ENCODE measurements at regions not wholly inside any gene's neighbourhood (a gene's known extent, or its start where the extent isn't known, plus 50 kb on each side); places are given as distances from the start of the nearest gene placed in this dataset.

DNA sequence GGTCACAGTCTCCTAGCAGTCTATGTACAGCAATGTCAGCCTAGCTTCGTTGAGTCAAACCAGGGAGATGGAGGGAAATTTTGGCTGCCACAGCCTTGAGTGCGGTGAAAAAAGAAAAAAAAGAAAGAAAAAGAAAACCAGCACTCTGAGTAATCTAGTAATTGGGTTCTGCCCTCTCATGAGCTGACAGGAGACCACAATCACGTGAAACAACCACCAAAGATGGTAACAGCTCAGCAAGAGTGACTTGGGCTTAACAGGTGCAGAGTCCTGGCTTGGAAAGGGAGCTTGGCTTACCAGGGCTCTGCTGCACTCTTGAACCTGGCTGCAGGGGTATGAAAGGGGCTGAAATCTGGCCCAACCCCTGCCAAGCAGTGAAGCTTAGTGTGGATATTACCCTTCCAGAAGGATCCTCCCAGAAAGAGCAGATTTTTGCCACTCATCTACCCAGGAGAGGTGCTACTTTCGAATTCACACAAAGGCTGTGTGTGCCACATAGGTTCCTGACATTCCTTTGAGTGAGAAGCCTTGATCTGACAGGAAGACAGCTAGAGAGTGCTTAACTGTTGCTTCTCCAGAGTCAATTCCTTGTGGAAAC is 350.3 kb downstream of the PTTG2 start:
- intact Hi-C loops (cut with micrococcal nuclease): loop anchor here (1.0 to 10.0 kb wide), 5 partner anchors 9 to 626 kb away; partner anchors contain the start of gene TBC1D1

DNA sequence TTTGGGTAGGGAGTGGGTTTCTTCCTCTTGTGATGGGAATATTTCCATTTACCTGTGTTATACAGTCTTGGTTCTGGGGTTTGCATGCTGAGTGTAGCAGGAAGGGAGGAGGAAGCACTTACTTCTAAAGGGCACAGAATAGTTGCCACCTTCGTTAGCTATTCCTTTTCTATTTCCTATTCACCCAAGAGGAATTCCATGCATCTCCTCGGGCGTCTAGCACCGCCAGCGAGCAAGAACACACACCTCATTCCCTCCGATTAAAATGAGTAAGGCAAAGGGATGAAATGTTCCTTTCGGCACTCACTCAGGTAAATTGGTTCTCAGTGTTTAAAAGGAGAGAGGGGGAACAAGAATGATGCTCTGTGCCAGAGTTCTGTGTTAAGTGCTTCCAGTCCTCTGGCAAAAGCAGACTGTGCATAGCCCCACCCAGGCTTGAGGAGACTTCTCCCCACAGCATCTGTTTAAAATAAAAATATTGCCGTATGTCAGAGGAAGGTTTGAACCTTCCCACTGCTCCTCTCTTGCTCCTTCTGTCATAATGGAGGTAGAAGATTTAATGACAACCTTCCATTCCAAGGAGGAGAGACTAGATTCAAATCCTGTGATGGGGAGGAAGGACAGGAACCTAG is 351.4 kb downstream of the PTTG2 start:
- intact Hi-C loops (cut with micrococcal nuclease): loop anchor here (2.0 to 10.0 kb wide), 3 partner anchors 213 to 627 kb away; partner anchors contain the start of gene TBC1D1

DNA sequence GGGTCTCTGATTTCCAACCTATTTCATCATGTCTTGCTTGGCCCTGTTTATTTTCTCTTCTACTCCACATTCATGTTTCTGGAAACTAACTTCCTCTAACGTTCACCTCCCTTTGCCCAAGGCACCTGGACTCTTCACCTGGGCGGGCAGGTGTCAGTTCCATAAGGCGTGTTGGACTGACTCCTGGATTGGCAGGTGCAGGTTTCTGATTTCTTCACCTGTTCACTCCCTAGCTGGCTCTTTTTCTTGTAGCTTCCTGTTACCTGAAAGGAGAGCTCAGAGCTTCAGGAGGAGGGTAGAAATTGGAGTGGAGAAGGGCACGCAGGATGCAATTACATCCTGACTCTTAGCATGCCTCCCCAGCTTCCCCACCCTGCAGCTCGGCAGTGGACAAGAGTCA is 350.8 kb upstream of the KLF3 start:
- intact Hi-C loops (cut with micrococcal nuclease): loop anchor here (10.0 kb wide), 1 partner anchor 418 kb away; the partner anchor contains the start of gene TBC1D1

DNA sequence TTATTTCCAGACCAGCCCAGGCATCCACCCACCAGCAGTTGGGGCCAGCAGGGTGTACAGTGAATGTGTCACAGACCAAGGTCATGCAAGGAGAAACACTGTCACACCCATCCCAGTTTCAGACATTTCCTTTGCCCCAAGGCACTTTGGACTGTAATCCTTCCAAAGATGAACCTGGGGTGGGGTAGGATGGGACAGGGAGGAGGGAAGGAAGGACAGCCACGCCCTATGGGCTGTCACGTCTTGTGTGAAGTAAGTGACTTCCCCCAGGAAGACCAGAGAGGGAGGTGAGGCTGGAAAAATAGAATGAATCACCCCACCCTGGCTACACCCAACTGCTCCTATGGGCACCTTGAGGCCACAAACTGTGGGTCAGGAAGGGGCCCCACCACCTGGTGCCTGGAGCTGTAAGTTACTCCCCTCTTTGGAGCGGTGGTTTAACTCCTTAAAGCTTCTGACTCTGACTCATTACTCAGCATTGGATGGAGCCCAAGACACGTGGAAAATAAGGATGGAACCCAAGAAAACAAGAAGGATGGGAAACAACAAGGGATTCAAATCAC is 349.9 kb upstream of the KLF3 start:
- intact Hi-C loops (cut with micrococcal nuclease): loop anchor here (10.0 kb wide), 1 partner anchor 419 kb away; the partner anchor contains the start of gene TBC1D1

DNA sequence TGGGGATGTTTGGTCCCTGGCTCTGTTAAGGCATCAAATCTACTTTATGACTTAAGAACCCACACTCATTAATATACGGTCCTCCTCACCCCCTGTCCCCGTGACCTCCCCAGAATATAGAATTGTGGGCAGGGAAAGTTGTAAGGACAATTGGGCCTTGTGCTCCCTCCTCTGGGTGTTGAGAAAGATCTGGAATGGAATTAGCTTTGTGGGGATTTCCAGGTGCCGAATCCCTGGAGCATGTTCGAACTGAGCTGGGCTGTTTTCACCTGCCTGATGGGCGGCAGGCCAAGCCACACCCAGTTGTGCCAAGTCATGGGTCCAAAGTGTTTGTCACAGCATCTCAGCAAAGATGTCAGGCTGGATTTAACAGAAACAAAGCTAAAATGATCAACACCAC is 349.3 kb upstream of the KLF3 start:
- intact Hi-C loops (cut with micrococcal nuclease): loop anchor here (5.0 to 10.0 kb wide), 2 partner anchors 193 to 420 kb away; partner anchors contain the start of gene TBC1D1

DNA sequence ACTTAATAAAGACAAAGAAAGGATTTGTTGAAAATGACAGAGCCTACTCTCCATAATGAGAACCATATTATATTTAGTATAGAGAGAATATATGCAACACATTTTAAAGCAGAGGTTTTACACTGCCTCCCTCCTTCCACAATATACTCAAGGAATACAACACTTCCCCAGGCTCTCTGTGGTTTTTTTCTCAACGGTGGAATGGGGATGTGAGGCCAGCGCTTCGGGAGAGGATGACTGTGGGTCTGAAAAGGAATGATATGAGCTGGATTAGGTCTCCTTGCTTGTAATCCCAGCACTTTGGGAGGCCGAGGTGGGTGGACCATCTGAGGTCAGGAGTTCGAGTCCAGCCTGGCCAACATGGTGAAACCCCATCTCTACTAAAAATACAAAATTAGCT is 348.7 kb upstream of the KLF3 start:
- intact Hi-C loops (cut with micrococcal nuclease): loop anchor here (5.0 to 10.0 kb wide), 2 partner anchors 192 to 420 kb away; partner anchors contain the start of gene TBC1D1

DNA sequence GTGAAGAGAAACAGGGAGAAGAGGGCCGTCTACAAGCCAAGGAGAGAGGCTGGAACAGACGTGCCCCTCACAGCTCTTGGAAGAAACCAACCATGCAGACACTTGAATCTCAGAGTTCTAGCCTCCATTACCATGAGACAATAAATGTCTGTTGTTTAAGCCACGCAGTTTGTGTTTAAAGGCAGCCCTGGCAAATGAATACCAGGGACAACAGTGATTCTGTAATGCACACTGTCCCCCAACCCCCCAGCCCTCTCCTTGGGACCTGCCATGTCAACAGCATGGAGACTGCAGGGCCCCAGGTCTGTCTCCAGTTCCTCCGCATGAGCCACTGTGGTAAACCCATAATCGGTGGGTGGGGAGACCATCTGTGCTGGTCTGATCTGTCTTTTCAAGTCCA is 348.0 kb upstream of the KLF3 start:
- intact Hi-C loops (cut with micrococcal nuclease): loop anchor here (5.0 to 10.0 kb wide), 2 partner anchors 191 to 421 kb away; partner anchors contain the start of gene TBC1D1

DNA sequence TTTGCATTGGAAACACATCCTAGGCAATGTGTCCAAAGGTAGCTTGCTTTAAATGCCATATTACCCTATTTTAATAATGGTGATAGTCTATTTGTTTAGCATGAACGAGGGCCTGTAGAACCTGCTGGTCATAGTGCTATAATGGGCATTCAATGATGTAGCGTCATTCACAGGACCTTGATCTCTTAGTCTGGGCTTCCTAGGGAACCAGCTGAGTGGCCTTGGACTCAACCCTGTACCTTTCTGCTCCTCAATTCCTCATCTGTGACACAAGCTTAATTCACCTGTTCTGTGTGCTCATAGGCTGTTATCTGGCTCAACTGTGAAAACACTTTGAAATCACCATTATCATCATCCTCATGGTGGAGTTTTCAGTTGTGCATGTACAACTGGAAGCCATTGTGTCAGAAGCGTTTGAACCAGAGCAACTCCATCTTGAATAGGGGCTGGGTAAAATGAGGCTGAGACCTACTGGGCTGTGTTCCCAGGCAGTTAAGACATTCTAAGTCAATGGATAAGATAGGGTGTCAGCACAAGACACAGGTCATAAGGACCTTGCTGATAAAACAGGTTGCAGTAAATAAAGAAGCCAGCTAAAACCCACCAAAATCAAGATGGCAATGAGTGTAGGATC is 346.8 kb upstream of the KLF3 start:
- intact Hi-C loops (cut with micrococcal nuclease): loop anchor here (5.0 to 10.0 kb wide), 2 partner anchors 190 to 422 kb away; partner anchors contain the start of gene TBC1D1

DNA sequence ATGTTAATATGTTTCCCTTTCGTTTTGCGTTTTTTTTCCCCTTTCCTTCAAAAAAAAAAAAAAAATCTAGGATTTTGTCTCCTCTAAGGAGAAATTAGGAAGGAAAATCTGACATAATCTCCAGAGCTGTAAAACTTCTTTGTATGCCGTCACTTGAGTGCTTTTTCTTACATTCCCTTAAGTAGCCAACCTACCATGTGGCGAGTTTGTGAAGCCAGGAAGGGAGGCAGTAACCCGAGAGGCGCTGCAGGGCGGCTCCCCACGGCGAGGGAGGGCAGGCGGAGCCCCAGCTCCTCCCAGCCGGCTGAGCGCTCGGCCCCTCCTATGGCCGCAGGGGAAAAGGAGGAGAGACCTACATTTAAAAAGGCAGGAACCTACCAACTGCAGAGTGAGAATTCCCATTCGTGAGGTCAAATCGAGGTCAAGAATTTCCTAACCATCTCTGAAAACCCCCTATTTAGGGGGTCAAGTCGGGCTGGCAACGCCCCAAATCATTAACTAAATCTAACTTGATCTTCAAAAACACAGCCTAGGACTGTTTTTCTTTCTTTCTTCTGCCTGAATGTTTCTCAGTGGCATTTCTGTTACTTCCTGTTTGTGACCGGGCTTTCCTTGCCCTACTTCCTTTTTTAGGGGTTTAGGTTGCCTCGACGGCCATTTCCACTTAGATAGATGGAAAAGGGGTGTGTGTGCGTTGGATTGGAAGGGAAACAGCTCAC is 345.1 kb upstream of the KLF3 start:
- intact Hi-C loops (cut with micrococcal nuclease): loop anchor here (1.0 to 10.0 kb wide), 6 partner anchors 9 to 424 kb away; partner anchors contain the start of gene TBC1D1

DNA sequence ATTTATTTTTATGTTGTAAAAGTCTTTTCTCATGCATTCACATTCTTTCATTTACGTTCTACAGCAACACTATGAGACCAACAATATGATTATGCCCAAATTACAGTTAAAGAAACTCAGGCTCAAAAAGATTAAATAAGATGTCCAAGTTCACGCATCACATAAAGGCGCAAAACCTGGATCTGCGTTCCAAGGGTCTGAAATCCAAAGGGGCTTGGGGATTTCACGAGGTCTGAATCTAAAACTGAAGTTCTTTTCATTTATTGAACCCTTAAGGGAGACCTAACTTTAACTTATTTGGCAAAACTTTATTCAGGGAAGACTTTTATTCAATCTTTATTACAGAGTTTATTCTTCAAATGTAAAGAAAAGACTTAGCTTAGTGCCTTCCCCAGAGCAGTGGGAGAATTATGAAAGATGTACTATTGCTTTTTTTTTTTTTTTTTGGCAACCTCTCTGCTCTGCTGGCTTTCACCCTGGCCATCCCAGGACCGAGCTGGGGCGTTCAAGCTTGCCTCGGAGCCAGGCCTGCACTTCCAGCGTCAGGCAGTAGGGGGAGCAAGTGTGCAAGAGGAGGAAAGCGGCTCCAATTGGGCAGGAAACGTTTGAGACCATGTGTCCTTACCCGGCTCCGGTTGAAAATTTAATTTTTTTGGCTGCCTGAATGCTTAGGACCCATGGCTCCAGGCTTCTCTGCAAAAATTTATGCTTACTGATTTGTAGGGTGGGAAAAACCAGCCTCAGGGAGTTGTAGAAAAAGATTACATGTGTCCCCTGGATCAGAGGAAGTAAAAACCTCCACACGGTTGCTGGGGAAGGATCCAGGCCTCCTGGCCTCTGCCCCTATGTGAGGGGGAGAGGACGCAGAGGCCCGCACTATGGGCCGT is 344.3 kb upstream of the KLF3 start:
- intact Hi-C loops (cut with micrococcal nuclease): loop anchor here (1.0 to 10.0 kb wide), 8 partner anchors 9 to 425 kb away; partner anchors contain the start of gene TBC1D1

DNA sequence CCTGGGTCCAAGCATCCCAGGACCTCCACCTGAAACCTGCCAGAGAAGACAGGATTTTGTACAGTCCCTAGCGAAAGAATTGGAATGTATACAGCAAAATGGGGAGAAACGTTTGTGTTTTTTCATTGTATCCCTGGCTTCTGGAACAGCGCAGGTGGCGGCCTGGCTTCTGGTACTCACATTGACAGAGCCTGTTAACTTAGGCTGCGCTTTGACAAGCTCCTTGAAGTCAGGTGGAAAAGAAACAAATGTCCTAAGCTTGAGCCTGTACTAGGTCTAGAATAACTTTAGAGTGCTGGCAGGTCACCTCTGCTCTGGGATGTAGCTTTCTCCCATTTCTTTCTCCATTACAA is 343.7 kb upstream of the KLF3 start:
- intact Hi-C loops (cut with micrococcal nuclease): loop anchor here (1.0 kb wide), 2 partner anchors 141 to 411 kb away; no protein-coding TSS in a partner anchor

DNA sequence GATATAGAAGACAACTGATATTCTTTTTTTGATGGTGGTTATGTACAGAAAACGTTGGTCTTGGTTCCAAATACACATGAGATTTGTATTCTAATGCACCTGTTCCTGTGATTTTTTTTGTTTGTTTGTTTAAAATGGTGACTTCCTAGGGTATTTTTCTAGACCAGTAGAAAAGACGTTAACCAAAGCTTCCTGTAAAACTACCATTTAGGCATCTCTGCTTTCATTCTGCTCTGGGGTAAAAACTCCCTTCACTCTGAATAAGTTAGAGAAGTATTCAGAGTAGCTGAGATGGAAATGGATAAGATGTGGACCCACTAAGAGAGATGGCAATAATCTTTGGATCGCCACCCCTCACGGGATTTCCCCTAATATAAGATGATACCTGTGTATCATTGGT is 343.2 kb upstream of the KLF3 start:
- intact Hi-C loops (cut with micrococcal nuclease): loop anchor here (1.0 kb wide), 2 partner anchors 142 to 410 kb away; no protein-coding TSS in a partner anchor

DNA sequence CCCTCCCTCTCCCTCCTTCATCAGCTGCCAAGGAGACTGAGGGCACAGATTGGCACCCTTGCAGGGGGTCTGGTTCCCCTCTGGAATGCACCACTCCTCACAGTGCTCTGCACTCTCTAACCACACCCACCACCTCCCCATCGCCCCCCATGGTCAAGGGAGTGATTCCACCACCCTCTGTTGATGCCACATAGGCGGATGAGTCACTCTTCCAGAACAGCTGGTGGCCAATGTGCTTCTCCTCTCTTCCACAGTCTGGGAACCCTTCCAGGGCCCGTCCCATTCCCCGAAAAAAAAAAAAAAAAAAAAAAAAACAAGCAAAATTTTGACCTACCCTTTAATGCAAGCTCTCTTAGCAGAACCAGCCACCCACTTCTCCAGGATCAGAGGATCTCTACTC is 341.3 kb upstream of the KLF3 start:
- intact Hi-C loops (cut with micrococcal nuclease): no loop called here

DNA sequence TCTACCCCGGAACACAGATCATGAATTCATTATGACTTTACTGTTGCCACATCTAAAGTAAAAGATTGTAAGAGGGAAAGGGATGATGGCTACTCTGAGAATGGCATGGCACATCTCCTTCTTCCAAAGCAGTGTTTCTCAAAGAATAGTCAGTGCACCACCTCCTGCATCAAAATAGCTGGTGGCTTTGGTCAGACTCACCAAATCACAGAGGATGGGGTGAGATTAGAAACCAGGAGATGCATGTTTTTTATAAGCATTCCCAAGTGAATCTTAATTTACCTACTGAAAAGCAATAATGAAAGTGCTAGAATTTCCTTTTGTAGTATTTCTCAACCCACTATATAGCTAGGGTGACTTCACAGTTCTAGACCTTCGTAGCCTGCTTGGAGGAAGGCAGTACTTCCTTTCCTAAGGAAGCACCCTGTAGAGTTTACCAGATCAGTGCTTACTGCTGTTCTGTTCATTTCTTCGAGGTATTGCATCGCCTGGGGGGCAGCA is 340.8 kb upstream of the KLF3 start:
- intact Hi-C loops (cut with micrococcal nuclease): no loop called here

DNA sequence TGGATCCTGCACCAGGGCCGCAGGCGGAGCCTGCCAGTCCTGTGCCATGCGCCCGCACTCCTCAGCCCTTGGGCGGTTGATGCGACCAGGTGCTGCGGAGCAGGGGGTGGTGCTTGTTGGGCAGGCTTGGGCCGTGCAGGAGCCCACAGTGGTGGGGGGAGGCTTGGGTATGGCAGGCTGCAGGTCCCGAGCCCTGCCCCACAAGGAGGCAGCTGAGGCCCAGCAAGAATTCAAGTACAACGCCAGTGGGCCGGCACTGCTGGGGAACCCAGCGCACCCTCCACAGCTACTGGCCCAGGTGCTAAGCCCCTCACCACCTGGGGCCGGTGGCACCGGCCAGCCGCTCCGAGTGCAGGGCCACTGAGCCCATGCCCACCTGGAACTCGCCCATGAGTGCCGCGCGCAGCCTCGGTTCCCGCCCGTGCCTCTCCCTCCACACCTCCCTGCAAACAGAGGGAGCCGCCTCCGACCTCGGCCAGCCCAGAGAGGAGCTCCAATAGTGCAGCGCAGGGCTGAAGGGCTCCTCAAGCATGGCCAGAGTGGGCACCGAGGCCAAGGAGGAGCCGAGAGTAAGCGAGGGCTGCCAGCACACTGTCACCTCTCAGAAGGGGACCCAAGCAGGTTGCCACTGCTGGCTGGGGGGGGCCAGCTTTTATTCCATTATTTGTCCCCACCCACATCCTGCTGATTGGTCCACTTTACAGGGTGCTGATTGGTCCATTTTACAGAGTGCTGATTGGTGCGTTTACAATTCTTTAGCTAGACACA is 339.0 kb upstream of the KLF3 start:
- intact Hi-C loops (cut with micrococcal nuclease): no loop called here

DNA sequence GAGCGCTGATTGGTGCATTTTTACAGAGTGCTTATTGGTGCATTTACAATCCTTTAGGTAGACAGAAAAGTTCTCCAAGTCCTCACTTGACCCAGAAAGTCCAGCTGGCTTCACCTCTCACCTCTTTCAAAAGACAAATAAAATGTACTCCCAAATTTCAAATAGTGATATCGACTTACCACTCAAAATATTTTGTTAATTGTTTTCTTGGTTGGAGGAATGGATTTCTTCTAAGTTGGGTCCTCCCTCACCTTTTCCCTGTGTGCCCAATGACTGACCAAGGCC is 338.4 kb upstream of the KLF3 start:
- intact Hi-C loops (cut with micrococcal nuclease): no loop called here

DNA sequence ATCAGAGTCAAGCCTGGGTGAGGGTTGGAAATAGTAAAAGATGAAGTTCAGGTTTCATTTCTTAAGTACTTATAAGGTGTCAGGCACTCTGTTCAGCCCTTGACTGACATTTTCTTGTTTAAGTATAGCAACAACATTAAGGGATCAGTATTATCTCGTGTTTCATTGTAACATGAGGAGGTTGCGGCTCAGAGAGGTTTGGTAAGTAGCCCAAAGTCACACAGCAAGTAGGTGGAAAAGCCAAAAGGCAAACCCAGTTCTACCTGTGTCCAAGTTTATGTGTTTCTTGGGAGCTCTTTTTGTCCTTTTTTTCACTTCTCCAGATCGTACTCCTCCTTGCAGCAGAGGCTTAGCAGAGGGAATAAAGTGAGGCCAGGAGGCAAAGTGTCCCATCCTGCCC is 337.5 kb upstream of the KLF3 start:
- intact Hi-C loops (cut with micrococcal nuclease): no loop called here

DNA sequence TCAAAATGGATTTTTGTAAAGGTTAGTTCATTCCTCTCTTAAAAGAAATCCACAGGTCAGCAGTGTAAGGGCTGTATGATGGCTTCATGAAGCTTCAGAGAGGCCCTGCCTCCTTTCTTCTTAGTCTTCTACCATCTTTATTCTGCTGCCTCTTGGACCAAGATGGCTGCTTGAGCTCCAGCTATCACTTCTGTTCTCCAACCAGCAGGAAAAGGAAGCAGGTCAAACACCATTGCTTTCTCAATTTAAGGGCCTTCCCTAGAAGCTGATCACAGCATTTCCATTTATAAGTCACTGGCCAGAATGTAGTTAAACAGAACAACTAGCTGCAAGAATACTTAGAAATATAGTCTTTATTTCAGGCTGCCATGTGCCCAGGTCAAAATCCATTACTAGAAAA is 336.8 kb upstream of the KLF3 start:
- intact Hi-C loops (cut with micrococcal nuclease): no loop called here

DNA sequence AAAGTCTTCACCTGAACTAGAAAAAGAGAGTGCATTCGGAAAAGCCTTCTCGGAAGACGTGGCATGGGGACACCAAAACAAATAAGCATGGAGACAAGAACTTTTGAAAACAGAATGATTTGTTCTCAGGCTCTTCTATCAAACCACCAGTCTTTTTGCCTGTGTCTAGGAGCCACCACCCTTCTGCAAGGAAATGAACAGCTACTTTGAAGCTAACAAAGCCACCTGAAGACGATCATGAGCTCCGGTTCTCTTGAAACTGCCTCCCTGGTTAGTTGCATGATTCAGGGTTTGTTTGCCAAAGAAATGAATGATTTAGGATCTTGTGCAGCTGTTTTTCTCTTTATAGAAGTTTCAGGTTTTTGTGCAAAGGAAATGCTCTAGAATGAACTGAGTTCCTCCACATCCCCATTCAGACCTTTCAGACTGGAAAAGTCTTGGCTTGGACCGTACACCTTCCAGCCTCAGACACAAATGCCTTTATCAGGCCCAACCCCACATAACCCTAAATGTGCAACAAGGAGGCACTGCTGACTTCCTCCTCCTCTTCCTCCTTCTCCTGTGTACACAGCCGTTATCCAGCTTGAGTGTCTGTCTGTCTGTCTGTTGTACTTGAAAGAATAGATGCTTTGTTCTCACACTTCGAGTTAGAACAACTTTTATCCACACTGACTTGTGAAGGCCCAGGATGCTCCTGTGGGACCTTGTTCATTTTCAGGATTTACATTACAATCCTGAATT is 334.8 kb upstream of the KLF3 start:
- intact Hi-C loops (cut with micrococcal nuclease): no loop called here

All from T-helper 2 cell treated with Interferon-gamma antibody and Interleukin-4, amounts not matched to agents 100 ng/mL and 5 ng/mL, for 36 hours (primary cell).